A673 (cell line): ENCODE measurements at regions not wholly inside any gene's neighbourhood (a gene's known extent, or its start where the extent isn't known, plus 50 kb on each side); places are given as distances from the start of the nearest gene placed in this dataset.

Experiments
- BruUV-seq: library from RNA; stranded (reverse); fragments of 400-500 nt; replicated peaks from 2 replicates; lab custom pipeline; 2021; lab: Mats Ljungman, UMichigan
- CTCF ChIA-PET: fragments of 300-600 bp; sonication (Branson Sonifier 250); formaldehyde crosslinking; loops from one replicate; lab custom pipeline; 2022; ENCODE audit warnings: antibody characterized with exemption; lab: Charles Lee
- POLR2A ChIA-PET: fragments of 300-600 bp; sonication (Branson Sonifier 250); formaldehyde crosslinking; loops from one replicate; lab custom pipeline; 2022; ENCODE audit warnings: antibody characterized with exemption; ENCODE audit not compliant: low non-redundant PET; lab: Charles Lee
- DNase-seq: peaks from one replicate; pipeline ENCODE4 v3.0.0-alpha.2; 2015; ENCODE audit warnings: low spot score
- H3K27ac ChIP-seq: fragments of 200-600 bp; sonication (generic); 2 replicates; pipeline ENCODE4 v1.5.1; 2016; ENCODE audit warnings: mixed run types, low read depth, mild to moderate bottlenecking, mixed read lengths, antibody characterized with exemption, low read length; ENCODE audit not compliant: poor library complexity, severe bottlenecking
- H3K27me3 ChIP-seq: fragments of 200-600 bp; sonication (generic); replicated peaks from 2 replicates; pipeline ENCODE4 v1.6.1; 2017; ENCODE audit warnings: mixed run types, low read depth, mild to moderate bottlenecking, mixed read lengths, antibody characterized with exemption, low read length; ENCODE audit not compliant: insufficient read depth, poor library complexity
- H3K36me3 ChIP-seq: fragments of 200-600 bp; sonication (generic); 2 replicates; pipeline ENCODE4 v1.6.1; 2016; ENCODE audit warnings: mixed run types, mild to moderate bottlenecking, mixed read lengths, antibody characterized with exemption, low read length; ENCODE audit not compliant: insufficient read depth, poor library complexity, severe bottlenecking
- H3K4me1 ChIP-seq: fragments of 200-600 bp; sonication (generic); 2 replicates; pipeline ENCODE4 v1.6.1; 2017; ENCODE audit warnings: mixed run types, mild to moderate bottlenecking, mixed read lengths, antibody characterized with exemption, low read length; ENCODE audit not compliant: insufficient read depth, poor library complexity, severe bottlenecking
- H3K4me3 ChIP-seq: fragments of 200-600 bp; sonication (generic); 2 replicates; pipeline ENCODE4 v1.5.1; 2016; ENCODE audit warnings: low read depth, mixed run types, mild to moderate bottlenecking, mixed read lengths, low read length; ENCODE audit not compliant: poor library complexity, severe bottlenecking
- H3K9me3 ChIP-seq: fragments of 200-600 bp; sonication (generic); 2 replicates; pipeline ENCODE4 v1.6.1; 2016; ENCODE audit warnings: mixed run types, low read depth, mild to moderate bottlenecking, mixed read lengths, antibody characterized with exemption, low read length; ENCODE audit not compliant: poor library complexity, severe bottlenecking
- EZH2 ChIP-seq: fragments of 200-600 bp; sonication (generic); IDR thresholded peaks from 2 replicates; pipeline ENCODE4 v1.6.1; 2017; ENCODE audit warnings: borderline replicate concordance, low read depth, mild to moderate bottlenecking, mixed read lengths, antibody characterized with exemption, low read length; ENCODE audit not compliant: poor library complexity, severe bottlenecking
- intact Hi-C: fragments of 100-400 bp; cut with micrococcal nuclease; formaldehyde crosslinking; loops from one replicate; pipeline ENCODE4 v1.10.0; 2022; ENCODE audit not compliant: unreplicated experiment
- TF ChIP-seq, protein P1 (sequence below): fragments of 300-800, 200-600 bp; sonication (generic); conservative IDR thresholded peaks from 2 replicates; pipeline ENCODE4 v1.5.1; 2017; ENCODE audit warnings: low read depth, mild to moderate bottlenecking, antibody characterized with exemption, low read length, moderate library complexity, mixed read lengths

GRCh38 chr4:175891231-175891630 is 79.2 kb upstream of the GPM6A start:
- Histone ChIP-seq H3K4me3 (no peak overlapping the region), H3K27me3 (no peaks in the 10 kb centered on the region), H3K4me1 (no peaks in the 10 kb centered on the region), H3K9me3 (no peaks in the 10 kb centered on the region), H3K27ac (no peak overlapping the region), H3K36me3 (no peaks in the 10 kb centered on the region)
- ChIA-PET CTCF (no interaction called here), POLR2A (no interaction called here)
- DNase-seq, result no peak
- no TSS peak for BruUV-seq
- intact Hi-C loops, result no loop called here
- TF ChIP-seq EZH2, result no peak
- TF ChIP-seq, protein P1, sequence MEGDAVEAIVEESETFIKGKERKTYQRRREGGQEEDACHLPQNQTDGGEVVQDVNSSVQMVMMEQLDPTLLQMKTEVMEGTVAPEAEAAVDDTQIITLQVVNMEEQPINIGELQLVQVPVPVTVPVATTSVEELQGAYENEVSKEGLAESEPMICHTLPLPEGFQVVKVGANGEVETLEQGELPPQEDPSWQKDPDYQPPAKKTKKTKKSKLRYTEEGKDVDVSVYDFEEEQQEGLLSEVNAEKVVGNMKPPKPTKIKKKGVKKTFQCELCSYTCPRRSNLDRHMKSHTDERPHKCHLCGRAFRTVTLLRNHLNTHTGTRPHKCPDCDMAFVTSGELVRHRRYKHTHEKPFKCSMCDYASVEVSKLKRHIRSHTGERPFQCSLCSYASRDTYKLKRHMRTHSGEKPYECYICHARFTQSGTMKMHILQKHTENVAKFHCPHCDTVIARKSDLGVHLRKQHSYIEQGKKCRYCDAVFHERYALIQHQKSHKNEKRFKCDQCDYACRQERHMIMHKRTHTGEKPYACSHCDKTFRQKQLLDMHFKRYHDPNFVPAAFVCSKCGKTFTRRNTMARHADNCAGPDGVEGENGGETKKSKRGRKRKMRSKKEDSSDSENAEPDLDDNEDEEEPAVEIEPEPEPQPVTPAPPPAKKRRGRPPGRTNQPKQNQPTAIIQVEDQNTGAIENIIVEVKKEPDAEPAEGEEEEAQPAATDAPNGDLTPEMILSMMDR, result no peak

GRCh38 chr4:175891851-175892250 is 79.8 kb upstream of the GPM6A start:
- Histone ChIP-seq H3K4me3 (no peak overlapping the region), H3K4me1 (no peaks in the 10 kb centered on the region), H3K9me3 (no peaks in the 10 kb centered on the region), H3K36me3 (no peaks in the 10 kb centered on the region), H3K27ac (no peak overlapping the region), H3K27me3 (no peaks in the 10 kb centered on the region)
- BruUV-seq, result no TSS peak
- TF ChIP-seq, protein P1, result peak; percentile 52
- TF ChIP-seq EZH2, result no peak
- POLR2A ChIA-PET, result no interaction called here
- peak; percentile 25 for DNase-seq
- CTCF ChIA-PET, result no interaction called here
- intact Hi-C loops, result loop anchor here (1.0 kb wide), 1 partner anchor 332 kb away; no protein-coding TSS in a partner anchor

DNA sequence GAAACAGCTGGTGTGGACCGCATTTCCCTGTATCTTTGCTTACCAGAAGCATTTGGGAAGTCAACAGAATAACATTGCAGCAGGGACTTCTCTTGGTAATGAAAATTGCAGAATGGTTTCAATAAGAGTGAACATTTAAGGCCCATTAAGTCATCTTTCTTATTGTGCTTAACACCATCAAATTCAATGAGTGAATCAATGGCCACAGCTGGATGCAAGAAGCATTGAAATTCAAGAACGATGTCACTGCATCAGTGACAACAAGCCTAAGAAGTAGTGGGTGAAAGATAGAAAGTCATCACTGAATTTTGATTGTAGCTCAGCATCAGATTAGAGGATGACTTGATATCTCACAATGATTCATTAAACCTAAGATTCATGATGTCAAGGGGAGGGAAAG is 93.9 kb upstream of the GPM6A start:
- ChIA-PET POLR2A (no interaction called here), CTCF (no interaction called here)
- H3K4me3 ChIP-seq, result no peak overlapping the region
- no peaks in the 10 kb centered on the region for H3K4me1 ChIP-seq
- no TSS peak for BruUV-seq
- H3K9me3 ChIP-seq, result no peaks in the 10 kb centered on the region
- no peak for TF ChIP-seq EZH2
- TF ChIP-seq, protein P1, result no peak
- H3K36me3 ChIP-seq, result no peaks in the 10 kb centered on the region
- no peak for DNase-seq
- H3K27ac ChIP-seq, result no peak overlapping the region
- H3K27me3 ChIP-seq, result no peaks in the 10 kb centered on the region
- intact Hi-C loops, result no loop called here
